ENCODE measurements at regions not wholly inside any gene's neighbourhood (a gene's known extent, or its start where the extent isn't known, plus 50 kb on each side); places are given as distances from the start of the nearest gene placed in this dataset.

DNA sequence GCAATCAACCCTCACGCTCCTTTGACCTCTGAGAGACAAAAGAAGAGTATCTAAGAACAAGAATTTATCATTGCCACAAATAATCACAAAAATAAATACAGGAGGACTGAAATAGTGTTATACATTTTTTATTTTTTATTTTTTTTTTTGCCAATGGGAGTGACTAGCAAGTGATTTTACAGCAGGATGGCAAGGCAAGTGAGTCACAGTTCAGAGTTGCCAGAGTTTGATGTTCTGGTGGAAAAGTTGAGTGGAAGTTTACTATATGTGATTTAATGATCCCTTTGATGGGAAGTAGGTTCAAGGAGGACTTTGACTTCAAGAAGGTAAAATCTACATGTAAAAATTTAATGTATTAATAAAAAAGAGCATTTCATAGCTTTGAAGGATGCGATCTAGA is 2691.4 kb downstream of the PCDH9 start:
- no peak for TF ChIP-seq CTCF (conservative IDR thresholded peaks at IDR 0.05)
- H4K20me1 ChIP-seq (ENCODE audit: control insufficient read depth, insufficient read depth, insufficient read length): no peaks in the 10 kb centered on the region
- no peak overlapping the region for H3K56ac ChIP-seq (ENCODE audit: insufficient read length, low read depth, low read length)
- no peak overlapping the region for H2BK12ac ChIP-seq (ENCODE audit: insufficient read length, low read depth, low read length)
- no peak overlapping the region for H3K27ac ChIP-seq (ENCODE audit: insufficient read length, low read depth, low read length)
- Mint-ChIP-seq H3K4me1 (peaks cover 10 to 11% of the 10 kb centered on the region in 2 experiments), H3K4me3 (no peak overlapping the region), H3K27me3 (ENCODE audit: low read depth) (no peaks in the 10 kb centered on the region), H3K36me3 (ENCODE audit: insufficient read depth in 1 of 3, low read depth in 3 of 3) (no peaks in the 10 kb centered on the region), H3K9me3 (no peaks in the 10 kb centered on the region), H3K27ac (no peak overlapping the region)
- H2BK120ac ChIP-seq (ENCODE audit: low read depth, low read length, poor library complexity, severe bottlenecking): no peak overlapping the region
- H2AFZ ChIP-seq (ENCODE audit: low read length): no peak overlapping the region
- H3K9ac ChIP-seq (ENCODE audit: extremely low read depth, insufficient read length, low read length): no peak overlapping the region
- H2BK20ac ChIP-seq (ENCODE audit: low read depth, low read length, poor library complexity, severe bottlenecking): no peak overlapping the region
- H3K23me2 ChIP-seq (ENCODE audit: insufficient read length, low read depth, low read length, poor library complexity, severe bottlenecking): no peaks in the 10 kb centered on the region
- H4K5ac ChIP-seq (ENCODE audit: insufficient read length, low read depth, low read length): no peak overlapping the region
- no peak overlapping the region for H4K8ac ChIP-seq (replicated peaks; ENCODE audit: insufficient read length, low read depth, low read length)
- H3K4me2 ChIP-seq (ENCODE audit: insufficient read depth, insufficient read length, low read length): no peak overlapping the region
- H3K23ac ChIP-seq (ENCODE audit: insufficient read length, low read depth, low read length): no peak overlapping the region
- no peak overlapping the region for H2BK15ac ChIP-seq (ENCODE audit: low read depth, low read length)
- H3K9me3 ChIP-seq (ENCODE audit: control insufficient read depth, low read depth, low read length): no peaks in the 10 kb centered on the region
- no peaks in the 10 kb centered on the region for H3K79me2 ChIP-seq (ENCODE audit: insufficient read depth, low read length)
- DNase-seq: no peak
- H3K18ac ChIP-seq (ENCODE audit: insufficient read length, low read depth, low read length): no peak overlapping the region
- H3K14ac ChIP-seq (ENCODE audit: insufficient read depth, low read length): no peak overlapping the region
- H3T11ph ChIP-seq (ENCODE audit: low read length): no peak overlapping the region
- no peaks in the 10 kb centered on the region for H3K79me1 ChIP-seq (ENCODE audit: insufficient read depth, low read depth, low read length, poor library complexity, severe bottlenecking)
- no CpG with 5 or more reads among the region's 2 CpGs for WGBS (ENCODE audit: extremely low coverage, insufficient read length, low lambda C conversion rate)
- H3K4ac ChIP-seq (ENCODE audit: low read depth, low read length): no peak overlapping the region
- no peak overlapping the region for H2BK5ac ChIP-seq (ENCODE audit: insufficient read length, low read length)
- no peaks in the 10 kb centered on the region; the same call in 1 of the 2 replicates for H3K4me1 ChIP-seq (ENCODE audit: insufficient read depth, low read length)
- no peaks in the 10 kb centered on the region for H3K27me3 ChIP-seq (ENCODE audit: insufficient read depth, low read length)
- H4K91ac ChIP-seq (ENCODE audit: insufficient read length, low read depth, low read length): no peak overlapping the region
- H2AK5ac ChIP-seq (ENCODE audit: insufficient read length, low read length): no peak overlapping the region
